HepG2 (cell line): ENCODE measurements at regions not wholly inside any gene's neighbourhood (a gene's known extent, or its start where the extent isn't known, plus 50 kb on each side); places are given as distances from the start of the nearest gene placed in this dataset.

Experiments used
- FIP1L1 ChIP-seq: fragments of 200-400 bp; formaldehyde crosslinking; IDR thresholded peaks from 2 replicates; pipeline ENCODE4 v1.6.1; 2018; ENCODE audit warnings: low read depth, mild to moderate bottlenecking, low read length, moderate library complexity, borderline replicate concordance; ENCODE audit not compliant: insufficient read depth
- JUND ChIP-seq: sonication (generic); formaldehyde crosslinking; IDR thresholded peaks from 2 replicates; pipeline ENCODE4 v1.8.0; 2022; ENCODE audit warnings: mild to moderate bottlenecking, missing genetic modification reagents
- KLF13 ChIP-seq: sonication (generic); formaldehyde crosslinking; IDR thresholded peaks from 2 replicates; pipeline ENCODE4 v1.4.0; 2020; ENCODE audit warnings: mild to moderate bottlenecking, missing genetic modification reagents
- NR3C1 ChIP-seq: sonication (generic); formaldehyde crosslinking; IDR thresholded peaks from 2 replicates; pipeline ENCODE4 v1.4.0; 2020; ENCODE audit warnings: missing genetic modification reagents
- USF2 ChIP-seq, 2 experiments: sonication (generic) in 1 of 2; formaldehyde crosslinking in 1 of 2; IDR thresholded peaks; 2 replicates each; pipeline versions ENCODE4 v1.5.1 to v1.6.1; 2011 to 2020; ENCODE audit warnings: borderline replicate concordance in 1 of 2, low read depth in 1 of 2, low read length in 1 of 2, mild to moderate bottlenecking in 1 of 2, missing genetic modification reagents in 1 of 2, moderate library complexity in 1 of 2
- ZNF160 ChIP-seq: sonication (generic); formaldehyde crosslinking; IDR thresholded peaks from 2 replicates; pipeline ENCODE4 v1.8.0; 2022; ENCODE audit warnings: mild to moderate bottlenecking, inconsistent platforms, missing genetic modification reagents
- ZNF563 ChIP-seq: sonication (generic); formaldehyde crosslinking; IDR thresholded peaks from 2 replicates; pipeline ENCODE4 v1.8.0; 2022; ENCODE audit warnings: mild to moderate bottlenecking, moderate library complexity, missing genetic modification reagents
- TF ChIP-seq, protein P1 (sequence below), 2 experiments: IDR thresholded peaks; 2 replicates each; pipeline ENCODE4 v1.6.1; 2011 to 2012; ENCODE audit warnings: low read length in 2 of 2, borderline replicate concordance in 1 of 2, low read depth in 1 of 2, mild to moderate bottlenecking in 1 of 2, moderate library complexity in 1 of 2

GRCh38 chr10:43880160-43880559 is 231.5 kb upstream of the ZNF32 start:
- TF ChIP-seq NR3C1 (CRISPR knock-in tag) (no peak), ZNF563 (CRISPR knock-in tag) (no peak), ZNF160 (CRISPR knock-in tag) (no peak), USF2 (IDR thresholded peaks at IDR 0.05; ENCODE audit: low read depth, low read length) (no peak), USF2 (CRISPR knock-in tag; IDR thresholded peaks at IDR 0.05; ENCODE audit: borderline replicate concordance) (no peak), JUND (CRISPR knock-in tag) (no peak), FIP1L1 (no peak), KLF13 (CRISPR knock-in tag) (no peak)
- TF ChIP-seq, protein P1, sequence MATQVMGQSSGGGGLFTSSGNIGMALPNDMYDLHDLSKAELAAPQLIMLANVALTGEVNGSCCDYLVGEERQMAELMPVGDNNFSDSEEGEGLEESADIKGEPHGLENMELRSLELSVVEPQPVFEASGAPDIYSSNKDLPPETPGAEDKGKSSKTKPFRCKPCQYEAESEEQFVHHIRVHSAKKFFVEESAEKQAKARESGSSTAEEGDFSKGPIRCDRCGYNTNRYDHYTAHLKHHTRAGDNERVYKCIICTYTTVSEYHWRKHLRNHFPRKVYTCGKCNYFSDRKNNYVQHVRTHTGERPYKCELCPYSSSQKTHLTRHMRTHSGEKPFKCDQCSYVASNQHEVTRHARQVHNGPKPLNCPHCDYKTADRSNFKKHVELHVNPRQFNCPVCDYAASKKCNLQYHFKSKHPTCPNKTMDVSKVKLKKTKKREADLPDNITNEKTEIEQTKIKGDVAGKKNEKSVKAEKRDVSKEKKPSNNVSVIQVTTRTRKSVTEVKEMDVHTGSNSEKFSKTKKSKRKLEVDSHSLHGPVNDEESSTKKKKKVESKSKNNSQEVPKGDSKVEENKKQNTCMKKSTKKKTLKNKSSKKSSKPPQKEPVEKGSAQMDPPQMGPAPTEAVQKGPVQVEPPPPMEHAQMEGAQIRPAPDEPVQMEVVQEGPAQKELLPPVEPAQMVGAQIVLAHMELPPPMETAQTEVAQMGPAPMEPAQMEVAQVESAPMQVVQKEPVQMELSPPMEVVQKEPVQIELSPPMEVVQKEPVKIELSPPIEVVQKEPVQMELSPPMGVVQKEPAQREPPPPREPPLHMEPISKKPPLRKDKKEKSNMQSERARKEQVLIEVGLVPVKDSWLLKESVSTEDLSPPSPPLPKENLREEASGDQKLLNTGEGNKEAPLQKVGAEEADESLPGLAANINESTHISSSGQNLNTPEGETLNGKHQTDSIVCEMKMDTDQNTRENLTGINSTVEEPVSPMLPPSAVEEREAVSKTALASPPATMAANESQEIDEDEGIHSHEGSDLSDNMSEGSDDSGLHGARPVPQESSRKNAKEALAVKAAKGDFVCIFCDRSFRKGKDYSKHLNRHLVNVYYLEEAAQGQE (IDR thresholded peaks at IDR 0.05; ENCODE audit: borderline replicate concordance in 1 of 2, low read depth in 1 of 2, low read length in 2 of 2) = no peak
